ENCODE measurements at regions not wholly inside any gene's neighbourhood (a gene's known extent, or its start where the extent isn't known, plus 50 kb on each side); places are given as distances from the start of the nearest gene placed in this dataset.

DNA sequence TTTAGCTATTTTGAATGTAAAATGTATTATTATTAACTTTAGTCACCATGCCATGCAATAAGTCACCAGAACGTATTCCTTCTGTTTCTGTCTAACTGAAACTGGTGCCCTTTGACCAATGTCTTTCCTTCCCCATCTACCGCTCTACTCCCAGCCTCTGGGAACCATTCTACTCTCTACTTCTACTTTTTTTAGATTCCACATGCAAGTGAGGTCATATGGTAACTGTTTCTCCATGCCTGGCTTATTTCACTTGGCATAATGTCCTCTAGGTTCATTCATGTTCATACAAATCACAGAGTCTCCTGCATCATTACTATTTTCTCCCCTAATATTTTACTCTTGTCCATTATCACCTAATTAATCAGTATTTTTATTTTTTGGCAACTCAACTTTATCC lies 160.1 kb downstream of the TMX1 start:
- no peak for DNase-seq

DNA sequence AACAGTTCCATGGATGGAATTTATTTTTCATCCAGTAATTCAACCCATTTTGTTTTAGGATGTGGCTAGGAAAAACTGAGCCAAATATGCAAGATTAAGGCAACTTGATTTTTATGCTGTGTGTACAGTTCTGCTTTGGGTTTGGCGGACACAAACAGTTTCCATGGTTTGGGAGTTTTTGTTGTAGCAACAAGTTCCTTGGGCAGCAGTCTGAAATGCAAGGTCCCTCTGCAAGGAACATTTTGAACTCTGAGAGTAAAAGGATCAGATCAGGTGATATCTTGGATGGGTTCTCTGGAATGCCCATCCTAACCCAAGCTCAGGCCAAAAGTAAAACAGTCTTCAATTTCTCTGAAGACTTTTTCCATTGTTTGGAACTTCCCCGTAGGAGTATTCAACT lies 161.2 kb downstream of the TMX1 start:
- no peak for DNase-seq

DNA sequence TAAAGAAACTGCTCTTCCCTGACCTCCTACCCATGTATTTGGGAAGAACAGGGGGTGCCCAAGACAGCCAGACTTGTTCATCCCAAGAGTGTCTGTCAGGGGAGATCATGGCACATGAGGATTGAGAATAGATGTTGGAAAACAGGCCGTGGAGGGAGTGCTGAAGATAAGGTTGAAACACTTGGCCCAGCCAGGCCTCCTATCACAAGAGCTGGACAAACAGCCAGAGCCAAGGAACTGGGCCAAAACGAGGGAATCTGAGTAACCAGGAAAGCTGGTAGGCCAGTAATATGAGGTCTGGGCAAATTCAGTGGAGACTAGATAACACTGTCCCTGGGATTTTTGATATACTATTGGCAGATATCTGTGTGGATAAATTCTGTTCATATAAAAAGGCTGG lies 161.7 kb downstream of the TMX1 start:
- DNase-seq: no peak

DNA sequence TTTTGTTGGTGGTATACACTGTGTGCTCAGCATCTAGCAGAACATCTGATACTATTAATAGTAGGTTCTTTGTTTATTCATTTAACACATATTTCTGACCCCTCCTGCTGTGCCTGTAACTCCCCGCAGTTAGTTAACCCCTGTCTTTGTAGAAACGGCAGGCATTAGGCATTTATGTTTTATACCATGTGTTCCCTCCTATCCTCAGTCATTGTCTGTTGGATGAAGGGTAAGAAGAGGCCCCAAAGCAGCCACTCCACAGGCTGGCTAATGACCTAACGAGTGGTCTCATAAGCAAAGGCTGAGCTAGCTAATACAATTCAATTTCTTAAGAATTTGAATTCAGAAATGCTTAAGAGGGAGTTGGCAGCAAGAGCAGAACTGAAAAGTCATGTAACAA lies 170.8 kb downstream of the TMX1 start:
- DNase-seq: no peak

DNA sequence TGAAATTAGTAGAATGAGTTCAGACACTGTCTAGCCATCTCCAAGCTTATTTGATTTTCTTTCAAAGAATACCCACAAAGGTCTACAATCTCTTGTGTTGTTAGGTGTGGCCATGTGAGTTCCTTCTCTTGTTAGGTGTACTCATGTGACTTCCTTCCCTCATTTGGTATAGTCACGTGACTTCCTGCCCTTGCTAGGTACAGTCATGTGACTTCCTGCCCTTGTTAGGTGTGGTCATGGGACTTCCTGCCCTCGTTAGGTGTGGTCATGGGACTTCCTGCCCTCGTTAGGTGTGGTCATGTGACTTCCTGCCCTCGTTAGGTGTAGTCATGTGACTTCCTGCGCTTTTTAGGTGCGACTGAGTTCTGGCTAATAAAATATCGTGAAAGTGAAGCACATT lies 179.6 kb downstream of the TMX1 start:
- no peak for DNase-seq

DNA sequence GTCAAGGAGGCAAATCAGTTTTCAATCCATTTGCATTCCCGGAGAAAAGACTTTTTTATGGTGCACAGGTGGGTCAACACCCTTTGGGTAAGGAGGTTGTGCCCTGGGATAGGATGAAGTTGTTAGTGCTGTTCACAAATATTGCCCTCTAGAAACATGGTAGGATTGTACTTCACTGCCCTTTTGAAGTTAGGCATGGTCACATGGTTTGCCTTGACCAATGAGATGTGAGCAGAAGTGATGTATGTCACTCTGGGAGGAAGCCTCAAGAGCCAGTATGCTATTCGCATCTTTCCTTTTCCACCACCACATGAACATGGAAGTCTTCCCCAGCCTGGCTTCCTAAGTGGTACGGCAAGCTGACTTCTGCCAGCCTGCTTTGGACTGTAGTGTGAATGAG lies 182.7 kb downstream of the TMX1 start:
- DNase-seq: no peak

DNA sequence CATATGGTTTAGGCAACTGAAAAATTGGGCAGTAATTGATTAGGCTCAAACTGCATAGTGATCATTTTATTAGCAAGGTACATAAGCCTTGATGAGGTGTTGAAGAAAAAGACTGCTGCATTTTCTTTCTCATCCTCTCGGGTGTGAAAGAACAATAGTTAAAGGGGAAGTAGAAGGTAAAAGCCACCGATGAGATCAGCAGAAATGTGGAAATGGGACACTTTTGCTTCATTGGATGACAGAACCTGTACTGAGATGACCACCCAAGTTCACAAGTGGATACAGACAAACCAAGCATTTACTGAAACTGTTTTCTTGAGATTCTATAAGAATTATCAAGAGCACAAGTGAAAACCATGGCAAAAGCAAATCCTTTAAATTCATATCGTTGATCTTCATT lies 184.0 kb downstream of the TMX1 start:
- DNase-seq: no peak

DNA sequence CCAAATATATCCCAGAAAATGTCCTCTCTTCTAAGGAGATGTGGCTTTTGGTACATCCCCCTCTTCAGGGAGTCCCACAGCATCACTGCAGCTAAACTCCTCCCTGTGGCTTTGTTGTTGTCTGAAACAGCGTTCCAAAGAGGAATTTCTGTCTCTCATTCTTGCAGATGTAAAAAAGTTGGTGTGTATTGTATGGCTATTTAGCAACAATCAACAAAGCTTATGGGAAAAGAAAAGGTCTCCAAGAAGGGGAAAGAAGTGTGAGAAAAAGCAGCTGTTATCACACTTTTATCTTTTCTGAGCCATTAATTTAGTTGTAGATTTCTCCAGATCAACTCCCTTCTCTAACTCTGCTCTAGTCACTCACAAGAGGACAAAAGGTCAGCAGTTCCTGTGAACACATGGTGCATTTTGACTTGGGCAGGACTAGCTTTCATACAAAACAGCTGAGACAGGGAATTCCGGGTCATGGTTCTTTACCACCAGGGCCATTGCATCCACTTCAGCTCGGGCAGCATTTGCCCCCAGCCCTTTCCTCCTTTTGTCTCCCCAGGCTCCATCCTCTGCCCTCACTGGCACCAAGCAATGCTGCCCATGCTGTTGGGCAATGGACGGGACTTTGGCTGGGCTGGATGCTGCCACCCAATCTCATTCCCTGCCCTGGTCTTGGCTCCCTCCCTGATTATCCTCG lies 184.7 kb downstream of the TMX1 start:
- DNase-seq: no peak

DNA sequence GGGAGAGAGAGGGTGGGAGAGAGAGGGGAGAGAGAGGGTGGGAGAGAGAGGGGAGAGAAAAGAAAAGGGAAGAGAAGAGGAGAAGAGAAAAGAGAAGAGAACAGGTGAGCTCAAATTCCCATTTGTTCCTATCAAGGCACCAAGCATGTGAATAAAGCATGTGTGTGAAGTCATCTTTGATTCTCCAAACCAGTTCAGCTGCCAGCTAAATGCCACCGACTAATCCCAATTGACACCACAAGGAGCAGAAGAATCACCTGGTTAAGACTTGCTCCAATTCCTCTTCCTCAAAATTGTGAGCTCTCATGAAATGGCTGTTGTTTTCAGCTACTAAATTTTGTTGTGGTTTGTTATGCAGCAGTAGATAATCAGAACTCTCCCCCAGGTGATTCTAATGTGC lies 188.9 kb downstream of the TMX1 start:
- DNase-seq: no peak

DNA sequence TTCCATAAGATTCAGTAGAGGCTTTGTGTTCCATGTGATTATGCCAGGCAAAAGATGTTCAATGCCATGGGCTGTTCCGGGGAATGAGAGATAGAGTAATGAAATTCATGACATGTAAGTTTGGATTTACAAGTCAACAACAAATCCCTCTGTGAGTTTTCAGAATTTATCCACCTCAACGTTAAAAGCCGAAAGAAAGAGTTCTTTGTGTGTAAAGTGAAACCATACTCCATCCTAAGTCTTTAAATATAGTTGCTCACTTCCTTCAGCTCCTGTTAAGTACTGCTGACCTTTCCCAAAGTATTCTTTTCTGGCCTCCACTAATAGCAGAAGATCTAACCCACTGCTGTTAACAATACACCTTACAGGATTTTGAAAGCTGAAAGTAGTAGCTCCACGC lies 190.0 kb downstream of the TMX1 start:
- DNase-seq: no peak

DNA sequence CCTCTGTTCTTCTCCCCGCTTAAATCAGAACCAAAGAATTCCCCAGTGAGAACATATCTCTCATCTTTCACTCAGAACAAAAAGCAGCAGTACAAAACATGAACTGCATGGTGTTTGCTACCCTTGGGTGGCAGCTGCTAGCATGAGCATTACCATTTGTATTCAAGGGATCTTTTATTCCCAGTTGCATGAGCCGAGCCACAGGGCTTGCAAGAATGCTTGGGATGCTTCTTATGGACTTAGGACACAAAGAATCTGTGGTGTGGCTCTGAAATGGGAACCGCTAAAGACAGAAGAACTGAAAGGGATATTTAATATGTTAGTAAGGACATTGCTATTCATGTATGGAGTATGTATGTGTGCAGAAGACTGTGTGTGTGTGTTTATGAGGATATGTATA lies 190.6 kb downstream of the TMX1 start:
- DNase-seq: no peak

DNA sequence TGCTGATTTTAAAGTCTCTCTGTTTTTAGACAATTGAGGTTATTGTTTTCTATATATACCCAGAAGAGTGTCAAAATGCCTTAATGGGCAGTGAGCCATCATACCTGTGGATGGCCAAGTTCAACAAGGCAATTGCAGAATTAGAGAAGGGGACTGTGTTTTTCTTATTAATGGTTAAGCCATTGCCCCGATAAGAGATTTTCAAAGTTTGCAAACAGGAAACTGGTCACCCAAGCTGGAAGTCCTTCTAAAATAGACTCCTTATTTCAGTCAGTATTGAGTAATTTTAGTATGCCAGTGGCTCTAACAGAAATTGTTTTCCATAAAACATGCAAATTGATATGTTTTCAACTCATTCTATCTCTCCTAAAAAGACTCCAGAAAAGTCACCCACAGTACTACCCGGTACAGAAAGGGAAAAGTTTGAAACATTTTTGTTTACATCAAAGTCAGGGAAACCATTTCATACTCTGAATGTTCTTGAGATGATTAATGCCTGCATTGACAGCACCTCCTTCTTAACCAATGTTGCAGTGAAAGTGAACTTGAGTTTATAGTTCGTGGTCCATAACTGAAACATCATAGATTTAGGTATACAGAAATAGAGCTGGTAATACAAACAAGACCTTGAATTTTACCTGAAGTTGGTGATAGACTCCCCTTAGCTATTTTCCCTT lies 191.1 kb downstream of the TMX1 start:
- DNase-seq: no peak

DNA sequence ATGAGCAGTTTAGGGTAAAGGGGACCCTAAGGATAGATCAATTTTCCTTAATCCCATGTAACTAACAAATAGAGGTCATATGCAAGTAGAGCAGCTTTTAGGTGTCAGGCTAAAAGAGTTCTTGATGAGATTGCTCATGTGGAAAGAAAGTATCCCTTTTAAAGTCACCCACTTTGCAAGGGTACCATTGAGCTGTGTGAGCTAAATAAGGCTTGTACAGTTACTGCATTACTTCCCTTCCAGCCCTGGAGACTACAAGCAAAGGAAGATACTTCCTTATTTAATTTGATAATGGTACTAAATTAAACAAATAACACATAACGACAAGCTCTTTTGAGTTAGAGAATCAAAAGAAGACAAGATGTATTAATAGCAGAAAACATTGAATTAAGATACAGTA lies 191.7 kb downstream of the TMX1 start:
- no peak for DNase-seq

DNA sequence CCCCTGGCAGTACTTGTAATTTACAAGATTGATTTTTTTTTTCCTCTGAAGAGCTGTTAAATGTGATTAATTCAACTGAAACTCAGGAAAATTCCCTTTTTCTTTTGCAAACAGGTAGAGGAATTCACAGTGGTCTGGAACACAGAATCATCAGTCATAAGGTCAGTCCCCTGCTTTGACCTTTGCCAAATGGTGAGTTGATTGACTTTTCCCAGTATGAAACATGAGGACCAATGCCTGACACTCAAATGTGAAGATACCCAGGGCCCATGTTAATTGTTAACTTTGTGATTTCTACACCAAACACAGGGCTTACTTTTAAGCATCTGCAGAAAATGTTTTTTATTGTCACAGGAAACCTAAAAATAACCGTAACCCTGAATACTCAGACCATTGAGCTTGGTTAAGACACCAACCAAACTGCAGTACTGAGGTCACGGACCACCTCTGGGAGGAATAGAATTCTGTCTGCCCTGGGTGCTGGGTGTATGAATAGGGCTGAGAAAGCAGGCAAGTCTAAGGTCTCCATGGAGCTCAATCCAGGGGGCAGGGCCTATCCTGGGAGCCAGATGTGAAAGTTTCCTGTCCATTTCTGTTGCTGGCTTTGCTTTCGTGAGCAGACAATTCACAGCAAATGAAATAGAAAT lies 192.4 kb downstream of the TMX1 start:
- no peak for DNase-seq

DNA sequence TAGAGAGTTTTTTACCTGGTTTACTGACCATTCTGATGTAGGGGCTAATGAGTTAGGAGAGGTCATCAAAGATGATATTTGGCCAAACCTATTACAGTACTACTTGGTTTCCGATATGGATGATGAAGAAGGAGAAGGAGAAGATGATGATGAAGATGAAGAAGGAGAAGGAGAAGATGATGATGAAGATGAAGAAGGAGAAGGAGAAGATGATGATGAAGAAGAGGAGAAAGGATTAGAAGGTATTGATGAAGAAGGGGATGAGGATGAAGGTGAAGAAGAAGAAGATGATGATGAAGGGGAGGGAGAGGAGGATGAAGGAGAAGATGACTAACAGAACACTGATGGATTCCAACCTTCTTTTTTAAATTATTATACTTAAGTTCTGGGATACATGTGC lies 196.6 kb downstream of the TMX1 start:
- DNase-seq: no peak

DNA sequence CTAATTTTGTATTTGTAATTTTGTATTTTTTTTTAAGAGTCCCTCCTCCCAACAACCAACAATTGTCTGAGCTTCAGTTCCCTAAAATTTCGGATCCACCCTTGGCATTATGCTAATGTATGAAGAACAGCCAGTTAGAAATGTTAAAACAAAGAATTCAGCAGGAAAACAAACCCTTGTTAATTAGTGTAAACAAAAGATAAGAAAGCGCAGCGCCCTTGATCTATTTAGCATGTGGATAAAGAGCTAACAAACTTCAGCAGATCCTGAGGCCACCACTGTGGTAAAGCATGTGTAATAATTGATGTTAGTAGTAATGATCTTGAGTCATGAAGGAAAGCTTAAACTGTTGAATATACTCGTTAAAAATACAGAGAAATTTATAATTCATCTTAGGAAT lies 199.8 kb downstream of the TMX1 start:
- DNase-seq: no peak

DNA sequence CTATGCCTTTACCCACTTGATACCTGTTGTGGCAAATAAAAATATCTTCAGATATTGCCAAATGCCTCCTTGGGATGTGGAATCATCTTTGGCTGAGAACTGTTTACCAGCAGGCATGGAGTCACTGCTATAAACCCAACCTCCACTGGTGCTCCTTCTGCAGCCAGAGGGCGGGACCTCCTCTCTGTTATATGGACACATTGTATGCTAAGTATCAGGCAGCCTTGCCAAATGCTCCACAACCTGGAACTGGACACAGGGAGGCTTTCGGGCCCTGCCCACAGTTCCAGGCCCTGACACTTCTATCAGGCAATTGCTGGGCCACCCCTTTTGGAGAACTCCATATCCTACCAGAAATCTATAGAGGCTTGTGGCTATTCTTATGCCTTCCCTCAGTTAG lies 201.0 kb downstream of the TMX1 start:
- DNase-seq: no peak

DNA sequence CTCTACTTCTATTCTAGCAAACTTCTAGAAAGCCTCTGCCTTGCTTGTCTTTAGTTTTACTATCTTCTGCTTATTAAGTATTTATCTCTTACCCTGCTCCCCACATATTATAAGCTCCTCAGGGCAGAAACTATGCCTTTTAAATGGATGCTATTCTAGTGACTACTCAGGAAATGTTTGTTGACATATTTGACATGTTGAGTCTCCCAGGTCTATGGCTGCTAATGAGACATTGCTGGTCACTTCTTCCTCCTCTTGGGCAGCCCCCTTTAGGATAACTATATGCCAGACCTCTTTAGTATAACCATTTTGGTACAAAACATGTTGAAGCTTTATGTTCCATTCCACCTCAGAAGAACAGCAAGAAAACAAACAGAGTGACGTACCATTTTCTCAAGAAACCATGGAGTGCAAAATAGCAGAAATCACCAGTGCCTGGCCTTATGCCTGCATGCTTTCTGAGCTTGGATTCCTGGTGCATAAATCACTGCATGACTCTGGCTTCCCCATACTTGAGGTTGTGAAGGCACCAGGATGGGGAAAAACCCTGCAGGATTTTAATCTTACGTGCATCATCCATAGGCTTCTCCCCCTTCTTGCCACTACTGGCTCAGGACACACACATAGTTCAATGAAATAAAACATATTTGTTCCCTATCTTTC lies 202.6 kb downstream of the TMX1 start:
- DNase-seq: no peak

DNA sequence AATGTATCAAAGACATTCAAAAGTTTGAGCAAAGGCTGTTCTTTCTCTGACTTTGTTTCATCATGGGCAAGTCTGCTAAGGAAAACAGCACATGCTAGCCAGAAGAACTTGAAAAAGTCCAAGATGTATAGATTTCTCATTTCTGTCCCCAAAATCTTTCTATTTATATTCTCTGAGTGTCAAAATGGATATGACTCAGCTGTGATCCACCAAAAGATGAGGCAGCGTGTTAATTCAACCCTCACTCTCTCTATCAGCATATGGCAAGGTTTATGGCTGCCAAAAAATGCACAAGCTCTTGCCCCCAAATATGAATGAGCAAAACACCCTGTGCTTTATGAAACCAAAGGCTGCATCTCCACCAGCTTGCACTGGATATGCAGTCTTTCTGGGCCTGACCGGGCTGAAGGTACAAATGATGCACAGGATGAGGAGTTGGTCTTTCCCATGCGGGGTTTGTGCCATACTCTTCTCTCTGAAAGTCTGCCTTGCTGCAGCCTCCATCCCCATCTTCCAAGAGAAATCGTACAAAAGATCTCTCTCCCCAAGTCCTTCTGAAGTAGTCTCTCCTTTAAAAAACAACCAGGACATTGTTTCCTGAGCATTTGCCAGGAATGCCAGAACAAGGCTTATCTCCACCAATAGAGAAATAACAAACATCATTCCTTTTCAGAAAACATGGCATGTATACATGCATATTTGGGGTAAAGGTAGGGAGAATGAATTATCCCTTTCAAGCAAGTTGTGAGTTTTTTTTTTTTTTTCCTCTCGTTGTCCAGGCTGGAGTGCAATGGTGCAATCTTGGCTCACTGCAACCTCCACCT lies 203.4 kb downstream of the TMX1 start:
- no peak for DNase-seq

DNA sequence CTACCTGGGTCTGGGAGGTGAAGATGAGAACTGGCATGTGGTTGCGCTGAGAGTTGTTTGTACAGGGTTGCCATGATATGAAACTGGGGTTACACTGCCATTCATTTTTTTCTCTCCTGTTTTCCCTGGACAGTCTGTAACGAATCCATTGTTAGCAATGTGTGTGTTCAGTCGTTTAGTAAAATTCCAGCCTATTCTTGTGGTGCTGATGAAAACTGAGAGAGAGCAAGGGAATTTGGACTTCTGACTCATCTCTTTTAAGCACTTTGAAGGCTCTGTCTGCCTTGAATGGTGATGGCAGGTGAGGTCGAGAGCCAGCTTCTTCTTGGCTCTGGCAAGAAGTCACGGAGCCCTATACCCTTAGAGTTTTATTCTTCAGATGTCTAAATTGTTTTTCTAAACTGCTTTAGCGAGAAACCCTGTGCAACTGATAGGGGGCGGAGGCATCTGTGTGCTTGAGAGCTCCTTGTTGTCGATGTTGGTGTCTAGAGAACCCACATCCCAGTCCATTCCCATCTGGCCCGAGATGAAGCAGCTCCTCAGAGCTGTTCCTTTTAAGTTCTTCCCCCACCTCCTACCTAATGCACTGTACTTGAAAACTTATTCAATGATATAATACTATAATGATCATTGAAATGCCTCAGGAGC lies 204.4 kb downstream of the TMX1 start:
- DNase-seq: no peak

DNA sequence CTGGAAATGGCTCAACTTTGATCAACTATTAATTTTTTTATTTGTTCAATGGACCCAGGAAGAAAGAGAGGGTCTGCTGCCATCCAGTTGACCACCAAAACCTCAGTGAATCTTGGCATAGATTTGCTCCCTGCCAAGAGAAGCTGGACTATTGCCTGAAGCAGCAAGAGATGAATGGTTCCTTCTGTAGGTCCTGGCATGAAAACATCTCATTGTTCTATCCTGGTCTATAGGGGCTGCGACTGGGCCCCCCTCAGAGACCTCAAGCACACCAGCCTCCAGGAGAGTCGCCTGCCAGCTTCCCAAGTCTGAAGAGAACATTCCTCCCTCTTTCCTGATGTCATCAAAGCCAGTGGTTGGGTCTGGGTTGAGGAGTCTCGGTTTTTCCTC lies 204.9 kb downstream of the TMX1 start:
- DNase-seq: no peak

DNA sequence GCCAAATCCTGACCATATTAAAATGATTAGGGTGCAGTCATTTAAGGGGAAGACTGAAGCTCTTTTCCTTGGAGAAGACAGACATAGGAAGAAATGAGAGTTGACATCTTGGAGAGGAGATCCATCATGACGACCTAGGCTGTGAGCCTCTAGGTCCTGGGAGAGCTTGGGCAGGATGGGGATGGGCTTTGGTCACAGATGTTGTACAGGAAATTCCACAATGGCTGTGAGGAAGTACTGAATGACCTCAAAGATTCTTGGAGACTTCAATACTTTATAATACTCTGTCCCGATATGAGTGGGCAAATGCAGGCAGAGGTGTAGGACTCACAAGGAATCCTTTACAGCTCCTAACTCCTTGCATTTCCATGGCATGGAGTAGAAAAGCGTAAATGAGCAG lies 204.9 kb upstream of the FRMD6 start:
- DNase-seq: no peak

DNA sequence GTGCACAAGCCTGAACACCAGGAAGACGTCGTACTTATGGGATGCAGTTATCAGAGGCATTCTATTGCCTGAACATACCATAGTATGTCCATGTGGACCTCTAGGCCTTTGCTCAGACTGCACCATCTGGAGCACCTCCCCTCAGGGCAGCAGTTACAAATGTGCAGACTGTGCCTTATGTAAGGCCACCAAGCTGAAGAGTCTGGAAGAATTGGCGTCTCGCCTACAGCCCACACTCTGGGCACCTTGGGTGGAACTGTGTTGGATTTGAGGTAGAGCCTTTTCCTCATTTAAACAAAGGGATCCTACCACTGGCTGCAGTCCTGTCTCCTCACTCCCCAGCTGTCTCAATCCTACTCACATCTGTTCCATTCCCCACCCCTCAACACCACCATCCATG lies 204.3 kb upstream of the FRMD6 start:
- DNase-seq: no peak
